ENCODE measurements at regions not wholly inside any gene's neighbourhood (a gene's known extent, or its start where the extent isn't known, plus 50 kb on each side); places are given as distances from the start of the nearest gene placed in this dataset.
"Not testable (repeated sequence)": the region's sequence is repeated elsewhere in the genome, so short reads cannot be mapped to it uniquely, and the experiment has no call there.

DNA sequence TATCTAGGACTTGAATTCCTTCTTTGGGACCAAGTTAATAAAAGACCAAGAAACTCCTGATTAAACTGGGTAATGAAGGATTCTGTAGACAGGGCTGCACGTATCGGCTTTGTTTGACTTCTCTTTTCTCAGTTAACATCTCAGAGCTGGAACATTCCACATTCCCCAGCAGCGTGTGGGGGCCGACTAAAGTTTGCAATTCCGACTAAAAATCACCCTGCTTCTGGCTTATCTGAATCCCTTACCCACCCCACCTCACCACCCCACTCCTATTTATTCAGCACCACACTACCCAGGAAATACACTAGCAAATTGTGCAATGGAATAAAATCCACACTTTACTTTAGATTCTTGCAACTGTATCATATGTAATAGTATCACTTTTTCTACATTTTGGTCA is 87.1 kb downstream of the EOMES start:
- not testable (repeated sequence) for TF ChIP-seq TAF1 (IDR thresholded peaks at IDR 0.05; ENCODE audit: low read depth, low read length); HDAC6 (IDR thresholded peaks at IDR 0.05; ENCODE audit: low read depth, low read length); TAF7 (optimal IDR thresholded peaks at IDR 0.05; ENCODE audit: borderline replicate concordance, low read depth, low read length); POLR2A (IDR thresholded peaks at IDR 0.05; ENCODE audit: control extremely low read depth in 1 of 2, low read depth in 2 of 2, low read length in 2 of 2); HDAC2 (IDR thresholded peaks at IDR 0.05; ENCODE audit: borderline replicate concordance in 1 of 2, low read depth in 2 of 2, low read length in 2 of 2); JUND (IDR thresholded peaks at IDR 0.05; ENCODE audit: low read length); EP300 (IDR thresholded peaks at IDR 0.05; ENCODE audit: borderline replicate concordance in 1 of 2, low read depth in 2 of 2, low read length in 2 of 2); NRF1 (IDR thresholded peaks at IDR 0.05; ENCODE audit: low read depth, low read length)
- TF ChIP-seq, protein P1, sequence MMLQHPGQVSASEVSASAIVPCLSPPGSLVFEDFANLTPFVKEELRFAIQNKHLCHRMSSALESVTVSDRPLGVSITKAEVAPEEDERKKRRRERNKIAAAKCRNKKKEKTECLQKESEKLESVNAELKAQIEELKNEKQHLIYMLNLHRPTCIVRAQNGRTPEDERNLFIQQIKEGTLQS (IDR thresholded peaks at IDR 0.05; ENCODE audit: insufficient read depth, low read depth, low read length): not testable (repeated sequence)
- TF ChIP-seq, protein P2, sequence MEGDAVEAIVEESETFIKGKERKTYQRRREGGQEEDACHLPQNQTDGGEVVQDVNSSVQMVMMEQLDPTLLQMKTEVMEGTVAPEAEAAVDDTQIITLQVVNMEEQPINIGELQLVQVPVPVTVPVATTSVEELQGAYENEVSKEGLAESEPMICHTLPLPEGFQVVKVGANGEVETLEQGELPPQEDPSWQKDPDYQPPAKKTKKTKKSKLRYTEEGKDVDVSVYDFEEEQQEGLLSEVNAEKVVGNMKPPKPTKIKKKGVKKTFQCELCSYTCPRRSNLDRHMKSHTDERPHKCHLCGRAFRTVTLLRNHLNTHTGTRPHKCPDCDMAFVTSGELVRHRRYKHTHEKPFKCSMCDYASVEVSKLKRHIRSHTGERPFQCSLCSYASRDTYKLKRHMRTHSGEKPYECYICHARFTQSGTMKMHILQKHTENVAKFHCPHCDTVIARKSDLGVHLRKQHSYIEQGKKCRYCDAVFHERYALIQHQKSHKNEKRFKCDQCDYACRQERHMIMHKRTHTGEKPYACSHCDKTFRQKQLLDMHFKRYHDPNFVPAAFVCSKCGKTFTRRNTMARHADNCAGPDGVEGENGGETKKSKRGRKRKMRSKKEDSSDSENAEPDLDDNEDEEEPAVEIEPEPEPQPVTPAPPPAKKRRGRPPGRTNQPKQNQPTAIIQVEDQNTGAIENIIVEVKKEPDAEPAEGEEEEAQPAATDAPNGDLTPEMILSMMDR (IDR thresholded peaks at IDR 0.05; ENCODE audit: control extremely low read depth in 1 of 3, insufficient read depth in 1 of 3, low read depth in 1 of 3, low read length in 3 of 3): not testable (repeated sequence)

Measured in H1 (cell line).